GM21526 (cell line): ENCODE measurements at regions not wholly inside any gene's neighbourhood (a gene's known extent, or its start where the extent isn't known, plus 50 kb on each side); places are given as distances from the start of the nearest gene placed in this dataset.
"Not testable (repeated sequence)": the region's sequence is repeated elsewhere in the genome, so short reads cannot be mapped to it uniquely, and the experiment has no call there.

Source experiments
- ATAC-seq: cut with Tn5 transposase; IDR thresholded peaks from one replicate; pipeline ENCODE4 v1.9.1; 2021; ENCODE audit warnings: moderate library complexity; ENCODE audit not compliant: unreplicated experiment, low FRiP score

GRCh38 chr6:26720663-26721218 lies 61.2 kb upstream of the ZNF322 start:
- ATAC-seq = not testable (repeated sequence)

GRCh38 chr6:26730019-26730766 lies 70.6 kb upstream of the ZNF322 start:
- not testable (repeated sequence) for ATAC-seq

GRCh38 chr6:26734776-26735472 lies 75.4 kb upstream of the ZNF322 start:
- not testable (repeated sequence) for ATAC-seq

DNA sequence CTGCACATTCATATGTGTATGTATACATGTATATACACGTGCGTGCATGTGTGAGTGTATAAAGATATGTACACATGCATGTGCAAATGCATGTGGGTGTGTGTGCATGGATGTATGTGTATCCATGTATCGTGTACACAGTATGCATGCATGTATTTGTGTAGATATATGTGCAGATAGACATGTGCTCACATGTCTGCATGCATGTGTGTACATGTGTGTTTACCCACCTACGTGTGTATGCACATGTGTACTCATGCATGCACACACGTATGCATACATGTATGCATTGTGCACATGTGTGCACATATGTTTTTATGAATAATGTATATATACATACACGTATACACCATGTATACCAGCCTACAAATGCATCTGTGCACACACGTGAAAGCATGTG lies 80.3 kb upstream of the ZNF322 start:
- ATAC-seq = no peak

GRCh38 chr6:26743157-26743821 lies 83.7 kb upstream of the ZNF322 start:
- ATAC-seq = no peak

DNA sequence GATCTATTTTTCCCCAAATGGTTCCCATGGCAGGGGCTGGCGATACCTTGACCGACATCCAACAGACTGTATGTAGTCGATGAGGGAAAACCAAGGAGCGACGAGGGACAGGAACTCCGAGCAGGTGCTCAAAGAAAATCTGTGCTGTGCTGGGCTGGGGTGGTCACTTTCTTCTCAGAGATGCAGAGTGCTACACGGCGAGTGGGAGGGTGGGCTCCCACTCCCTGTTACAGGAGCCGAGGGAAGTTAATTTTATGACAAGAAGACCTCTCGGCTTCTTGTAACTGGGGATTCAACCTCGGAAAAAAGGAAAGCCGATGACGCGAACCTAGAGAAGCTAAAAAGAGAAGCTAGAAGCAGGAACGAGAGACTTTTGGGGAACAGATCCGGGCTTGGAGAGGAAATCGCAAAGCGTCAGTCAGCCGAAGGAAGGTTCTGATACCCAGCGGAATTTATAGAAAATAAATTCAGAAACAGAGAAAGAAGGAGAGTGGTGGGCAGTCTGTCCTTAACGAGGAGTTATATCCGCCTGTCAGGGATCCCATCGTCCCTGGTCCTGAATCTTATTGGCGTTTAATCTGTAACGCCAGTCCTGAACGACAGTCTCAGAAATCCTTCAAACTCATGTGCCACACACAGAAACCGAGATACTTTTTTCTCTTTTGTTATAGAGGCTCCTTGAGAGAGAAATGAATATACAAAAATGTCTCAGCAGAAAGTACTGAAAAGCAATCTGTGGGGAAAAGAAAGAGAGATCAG lies 84.6 kb upstream of the ZNF322 start:
- no peak for ATAC-seq

DNA sequence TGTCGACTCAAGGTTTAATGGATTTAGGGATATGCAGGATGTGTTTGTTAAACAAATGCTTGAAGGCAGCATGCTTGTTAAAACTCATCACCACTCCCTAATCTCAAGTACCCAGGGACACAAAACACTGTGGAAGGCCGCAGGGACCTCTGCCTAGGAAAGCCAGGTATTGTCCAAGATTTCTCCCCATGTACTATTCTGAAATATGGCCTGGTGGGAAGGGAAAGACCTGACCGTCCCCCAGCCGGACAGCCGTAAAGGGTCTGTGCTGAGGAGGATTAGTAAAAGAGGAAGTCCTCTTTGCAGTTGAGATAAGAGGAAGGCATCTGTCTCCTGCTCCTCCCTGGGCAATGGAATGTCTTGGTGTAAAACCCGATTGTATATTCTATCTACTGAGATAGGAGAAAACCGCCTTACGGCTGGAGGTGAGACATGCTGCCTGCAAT lies 85.3 kb upstream of the ZNF322 start:
- not testable (repeated sequence) for ATAC-seq

DNA sequence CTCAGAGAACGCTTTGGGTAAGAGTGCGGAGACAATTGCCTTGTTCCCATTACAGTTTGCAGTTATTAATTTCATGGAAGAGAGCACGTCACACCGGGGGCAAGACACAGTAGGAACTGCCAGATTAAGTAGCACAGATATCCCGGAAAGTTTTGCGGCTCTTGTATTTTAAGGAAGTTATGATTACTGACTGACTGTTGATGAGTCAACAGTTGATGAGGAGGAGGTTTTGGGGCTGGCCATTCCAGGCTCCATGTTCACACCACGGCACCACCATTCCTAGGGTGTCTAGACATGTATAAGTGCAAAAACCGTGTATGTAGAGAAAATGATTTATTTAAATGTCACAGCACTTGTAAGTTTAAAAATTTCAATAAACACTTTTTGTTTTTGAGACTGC lies 86.4 kb upstream of the ZNF322 start:
- ATAC-seq = not testable (repeated sequence)

DNA sequence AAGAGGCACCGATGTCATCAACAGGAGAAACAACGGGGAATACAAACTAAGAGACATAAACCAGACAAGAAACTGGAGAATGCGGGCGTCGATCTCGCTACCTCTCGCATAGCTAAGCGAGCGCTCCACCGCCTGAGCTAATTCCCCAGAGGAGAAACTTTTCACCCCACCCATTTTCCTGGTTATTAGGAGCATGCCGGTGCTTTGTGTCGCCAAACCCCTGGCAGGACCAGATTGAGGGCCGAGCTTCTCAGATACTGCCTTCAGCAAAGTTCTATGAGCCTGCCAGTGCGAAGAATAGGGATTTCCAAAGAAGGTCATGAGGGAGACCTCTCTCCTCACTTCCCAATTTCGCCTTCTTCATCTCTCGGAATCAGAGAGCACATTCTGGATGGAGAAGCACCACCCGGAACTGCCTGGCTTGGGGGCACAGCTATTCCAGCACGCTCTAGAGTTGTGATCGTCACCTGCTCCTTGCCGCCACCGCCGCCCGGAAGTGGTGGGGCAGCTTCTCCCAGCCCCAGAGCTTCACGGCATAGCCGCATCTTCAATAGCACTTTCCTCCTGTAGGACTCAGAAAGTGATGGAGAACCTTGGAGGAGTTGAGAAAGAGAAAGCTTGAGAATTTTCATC lies 89.7 kb upstream of the ZNF322 start:
- not testable (repeated sequence) for ATAC-seq

GRCh38 chr6:26749759-26750126 lies 90.2 kb upstream of the ZNF322 start:
- not testable (repeated sequence) for ATAC-seq

DNA sequence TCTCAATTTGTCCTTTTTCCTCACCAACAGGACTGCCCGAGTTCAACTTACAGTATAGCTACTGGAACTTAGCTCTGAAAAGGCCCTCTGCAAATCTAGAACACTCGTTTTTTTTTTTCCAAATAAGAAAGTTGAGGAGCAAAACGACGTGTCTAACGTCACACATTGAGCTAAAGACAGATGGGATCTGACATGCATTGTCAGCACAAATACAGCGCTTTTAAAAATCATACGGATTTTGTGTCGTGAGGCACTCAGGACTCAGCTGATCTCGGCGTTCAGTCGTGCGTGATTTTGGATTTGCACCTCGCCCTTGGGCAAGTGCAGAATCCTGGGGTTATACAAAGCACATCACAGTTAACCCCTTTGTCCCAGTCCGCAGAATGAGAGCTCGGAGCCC lies 94.7 kb upstream of the ZNF322 start:
- ATAC-seq = no peak

DNA sequence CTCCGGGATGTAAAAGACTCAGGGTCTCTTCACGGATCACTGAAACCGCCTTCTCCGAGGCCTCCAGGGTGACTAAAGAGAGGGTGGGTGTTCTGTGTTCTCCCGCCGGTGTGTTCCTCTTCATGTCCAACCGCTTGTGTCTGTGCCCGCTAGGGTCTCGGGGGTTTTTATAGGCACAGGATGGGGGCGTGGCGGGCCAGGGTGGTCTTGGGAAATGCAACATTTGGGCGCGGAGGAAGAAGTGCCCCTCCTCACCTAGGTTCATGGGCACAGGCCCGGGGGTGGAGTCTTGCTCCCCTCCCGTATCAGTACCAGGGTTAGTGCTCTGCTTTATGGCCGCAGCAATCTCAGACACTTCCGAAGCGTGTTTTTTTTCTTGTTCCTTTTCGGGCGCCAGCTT lies 95.3 kb upstream of the ZNF322 start:
- not testable (repeated sequence) for ATAC-seq

GRCh38 chr6:26756067-26756805 lies 96.7 kb upstream of the ZNF322 start:
- not testable (repeated sequence) for ATAC-seq

GRCh38 chr6:26766203-26766902 lies 106.8 kb upstream of the ZNF322 start:
- not testable (repeated sequence) for ATAC-seq

DNA sequence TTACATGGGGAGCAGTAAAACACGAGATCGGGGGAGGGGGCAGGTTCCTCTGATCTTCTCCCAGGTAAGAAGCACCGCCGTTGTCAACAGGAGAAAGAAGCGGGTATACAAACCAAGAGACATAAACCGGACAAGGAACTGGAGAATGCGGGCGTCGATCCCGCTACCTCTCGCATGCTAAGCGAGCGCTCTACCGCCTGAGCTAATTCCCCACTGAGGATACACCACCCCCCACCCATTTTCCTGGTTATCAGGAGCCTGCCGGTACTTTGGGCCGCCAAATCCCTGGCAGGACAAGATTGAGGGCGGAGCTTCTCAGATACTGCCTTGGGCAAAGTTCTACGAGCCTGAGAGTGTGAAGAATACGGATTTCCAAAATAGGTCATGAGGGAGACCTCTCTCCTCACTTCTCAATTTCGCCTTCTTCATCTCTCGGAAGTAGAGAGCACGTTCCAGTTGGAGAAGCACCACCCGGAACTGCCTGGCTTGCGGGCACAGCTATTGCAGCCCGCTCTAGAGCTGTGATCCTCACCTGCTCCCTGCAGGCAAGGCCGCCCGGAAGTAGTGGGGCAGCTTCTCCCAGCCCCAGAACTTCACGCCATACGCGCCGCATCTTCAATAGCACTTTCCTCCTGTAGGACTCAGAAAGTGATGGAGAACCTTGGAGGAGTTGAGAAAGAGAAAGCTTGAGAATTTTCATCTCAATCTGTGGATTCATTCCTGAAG lies 111.6 kb upstream of the ZNF322 start:
- ATAC-seq = not testable (repeated sequence)

- not testable (repeated sequence) for ATAC-seq
Measured at GRCh38 chr6:26773414-26773813, 113.9 kb upstream of the ZNF322 start.

DNA sequence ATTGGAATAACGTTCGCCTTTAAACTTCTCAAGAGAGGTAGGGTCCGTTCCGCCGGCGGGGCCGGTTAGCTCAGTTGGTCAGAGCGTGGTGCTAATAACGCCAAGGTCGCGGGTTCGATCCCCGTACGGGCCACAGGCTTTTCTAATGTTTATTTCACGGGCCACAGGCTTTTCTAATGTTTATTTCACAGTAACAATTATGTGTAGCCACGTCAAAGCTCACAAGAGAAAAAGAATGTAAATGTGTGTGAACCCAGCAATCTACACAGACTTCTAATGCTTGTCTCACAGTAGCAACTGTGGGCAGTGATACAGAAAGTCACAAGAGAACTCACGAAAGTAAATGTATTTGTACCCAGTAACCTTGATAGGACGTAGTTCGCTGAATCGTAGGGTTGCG lies 121.0 kb upstream of the ZNF322 start:
- not testable (repeated sequence) for ATAC-seq
